Left lobe of liver (tissue), 2 donors: ENCODE measurements at regions not wholly inside any gene's neighbourhood (a gene's known extent, or its start where the extent isn't known, plus 50 kb on each side); places are given as distances from the start of the nearest gene placed in this dataset.
"Not testable (repeated sequence)": the region's sequence is repeated elsewhere in the genome, so short reads cannot be mapped to it uniquely, and the experiment has no call there.

ENCODE experiments used
- ATAC-seq: fragments of 200-7000 bp; cut with Tn5 transposase; one replicate; pipeline ENCODE4 v1.9.1; 2020; ENCODE audit warnings: mild to moderate bottlenecking, moderate library complexity
- DNase-seq: peaks from one replicate; pipeline ENCODE4 v3.0.0-alpha.2; 2020; ENCODE audit warnings: low spot score
- donor health status: DM: no; HTN: no; CAD: no; lungs with moderate emphysema.
- donor health status: DM: no; HTN: yes; CAD: no.

DNA sequence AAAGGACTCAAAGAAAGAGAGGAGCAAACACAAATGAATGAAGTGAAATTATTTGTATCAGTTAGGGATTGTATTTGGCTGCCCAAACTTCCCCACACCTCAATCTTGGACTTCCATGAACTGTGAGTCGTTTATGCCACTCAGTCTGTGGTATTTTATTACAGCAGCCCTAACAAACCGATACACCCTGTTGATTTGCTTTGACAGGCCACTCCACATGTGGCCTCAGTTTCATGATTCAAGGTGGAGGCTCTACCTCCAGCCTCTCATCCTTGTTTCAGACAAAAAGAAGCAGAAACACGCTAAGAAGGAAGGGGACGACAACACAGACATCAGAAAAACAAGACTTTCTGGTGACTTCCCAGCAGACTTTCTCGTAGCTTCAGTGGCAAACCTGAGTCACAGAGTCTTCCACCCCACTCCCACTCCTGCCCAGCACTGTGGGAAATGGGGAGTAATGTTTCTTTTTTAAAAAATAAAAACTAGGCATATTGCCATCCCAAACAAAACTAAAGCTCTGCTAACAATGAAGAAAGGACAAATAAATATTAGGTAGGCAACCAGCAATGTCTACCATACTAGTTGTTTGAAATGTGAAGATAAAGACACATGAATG lies 52.2 kb upstream of the ABCA1 start:
- ATAC-seq = no peak
- no peak for DNase-seq

GRCh38 chr9:104981543-104982129 lies 53.7 kb upstream of the ABCA1 start:
- DNase-seq (no peak), ATAC-seq (no peak)

DNA sequence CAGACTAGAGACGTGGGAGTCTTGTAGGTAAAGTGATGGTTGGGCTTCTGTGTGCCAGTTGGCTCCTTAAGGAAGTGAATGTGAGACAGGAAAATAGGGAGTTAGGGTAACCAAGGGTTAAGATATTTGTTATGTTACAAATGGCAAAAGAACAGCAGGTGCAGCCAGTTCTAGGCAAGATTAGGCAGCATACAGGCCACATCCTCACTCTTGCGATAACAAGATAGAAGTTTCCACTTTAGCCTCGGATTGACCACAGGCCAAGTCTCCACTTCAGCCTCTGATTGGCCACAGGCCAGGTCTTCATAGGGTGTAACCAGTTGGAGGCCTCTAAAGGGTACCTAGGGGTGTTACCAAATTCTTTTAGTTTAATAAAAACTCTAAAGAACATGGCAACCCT lies 54.6 kb upstream of the ABCA1 start:
- DNase-seq (no peak), ATAC-seq (no peak)

GRCh38 chr9:104983491-104983890 lies 55.5 kb upstream of the ABCA1 start:
- DNase-seq (no peak), ATAC-seq (no peak)

DNA sequence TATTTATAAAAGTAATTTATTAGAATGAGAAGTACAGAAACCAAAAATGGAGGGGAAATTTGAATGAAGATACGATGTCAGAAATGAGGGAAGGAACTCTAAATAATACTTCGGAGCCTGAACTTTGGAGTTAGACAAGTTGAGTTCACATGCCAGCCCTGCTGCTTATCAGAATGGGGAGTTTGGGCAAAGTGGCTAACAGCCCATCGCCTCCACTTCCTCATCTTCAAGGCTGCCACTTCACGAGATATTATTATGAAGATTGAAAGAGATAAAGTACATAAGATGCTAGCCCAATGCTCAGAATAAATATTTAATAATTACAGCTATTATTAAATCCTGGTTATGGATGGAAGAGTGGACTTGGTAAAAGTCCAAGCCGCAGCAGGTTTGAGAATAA lies 56.2 kb upstream of the ABCA1 start:
- DNase-seq (no peak), ATAC-seq (no peak)

DNA sequence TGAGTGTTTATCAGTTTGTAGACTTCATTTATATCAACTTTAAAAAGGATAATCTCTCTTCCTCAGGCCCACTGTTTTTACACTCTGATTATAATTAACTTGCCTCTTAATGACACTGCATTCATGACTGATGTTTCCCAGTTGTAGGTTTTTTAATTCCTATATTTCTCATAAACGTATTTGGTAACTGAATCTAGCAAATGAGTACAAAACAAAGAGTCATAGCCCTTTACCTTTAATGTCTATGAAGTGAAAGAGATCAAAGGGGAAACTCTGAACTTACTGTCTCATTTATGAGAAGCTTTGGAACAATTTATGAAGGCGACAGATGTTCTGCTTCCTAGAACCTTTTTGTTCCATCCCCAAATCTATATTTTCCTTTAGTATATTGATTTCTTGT lies 56.6 kb upstream of the ABCA1 start:
- no peak for ATAC-seq
- no peak for DNase-seq

DNA sequence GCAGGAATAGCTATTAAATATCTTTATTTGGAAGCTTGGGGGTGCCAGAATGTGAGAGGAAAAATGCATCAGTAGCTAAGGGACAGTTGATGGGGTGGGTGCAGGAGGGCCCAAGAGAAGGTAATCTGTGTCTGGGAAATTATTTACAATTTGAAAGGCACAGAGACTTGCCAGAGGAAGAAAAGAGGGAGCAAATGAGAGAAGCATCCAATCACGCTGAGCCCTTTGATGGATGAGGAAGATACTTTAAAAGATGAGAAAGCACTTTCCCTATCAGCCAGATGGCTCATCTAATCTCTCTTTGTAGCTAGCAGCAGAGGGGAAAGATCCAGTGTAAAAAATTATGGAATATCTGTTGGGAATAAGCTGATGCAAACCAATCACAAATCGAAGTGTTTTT lies 57.0 kb upstream of the ABCA1 start:
- ATAC-seq = no peak
- no peak for DNase-seq

GRCh38 chr9:104986096-104986495 lies 58.1 kb upstream of the ABCA1 start:
- no peak for ATAC-seq
- DNase-seq = no peak

DNA sequence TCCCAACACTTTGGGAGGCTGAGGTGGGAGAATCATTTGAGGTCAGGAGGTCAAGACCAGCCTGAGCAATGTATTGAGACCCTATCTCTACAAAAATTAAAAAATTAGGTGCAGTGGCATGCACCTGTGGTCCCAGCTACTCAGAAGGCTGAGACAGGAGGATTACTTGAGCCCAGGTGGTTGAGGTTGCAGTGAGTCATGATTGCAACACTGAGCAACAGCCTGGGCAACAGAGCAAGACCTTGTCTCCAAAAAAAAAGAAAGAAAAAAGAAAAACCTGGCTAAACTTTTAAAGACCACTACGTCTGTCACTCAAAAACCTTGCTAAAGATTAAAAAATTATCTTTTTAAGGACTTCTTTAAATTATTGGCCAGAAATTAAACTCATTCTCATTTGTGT lies 59.8 kb upstream of the ABCA1 start:
- DNase-seq = no peak
- ATAC-seq = no peak

GRCh38 chr9:104988539-104988938 lies 60.6 kb upstream of the ABCA1 start:
- ATAC-seq (no peak), DNase-seq (no peak)

DNA sequence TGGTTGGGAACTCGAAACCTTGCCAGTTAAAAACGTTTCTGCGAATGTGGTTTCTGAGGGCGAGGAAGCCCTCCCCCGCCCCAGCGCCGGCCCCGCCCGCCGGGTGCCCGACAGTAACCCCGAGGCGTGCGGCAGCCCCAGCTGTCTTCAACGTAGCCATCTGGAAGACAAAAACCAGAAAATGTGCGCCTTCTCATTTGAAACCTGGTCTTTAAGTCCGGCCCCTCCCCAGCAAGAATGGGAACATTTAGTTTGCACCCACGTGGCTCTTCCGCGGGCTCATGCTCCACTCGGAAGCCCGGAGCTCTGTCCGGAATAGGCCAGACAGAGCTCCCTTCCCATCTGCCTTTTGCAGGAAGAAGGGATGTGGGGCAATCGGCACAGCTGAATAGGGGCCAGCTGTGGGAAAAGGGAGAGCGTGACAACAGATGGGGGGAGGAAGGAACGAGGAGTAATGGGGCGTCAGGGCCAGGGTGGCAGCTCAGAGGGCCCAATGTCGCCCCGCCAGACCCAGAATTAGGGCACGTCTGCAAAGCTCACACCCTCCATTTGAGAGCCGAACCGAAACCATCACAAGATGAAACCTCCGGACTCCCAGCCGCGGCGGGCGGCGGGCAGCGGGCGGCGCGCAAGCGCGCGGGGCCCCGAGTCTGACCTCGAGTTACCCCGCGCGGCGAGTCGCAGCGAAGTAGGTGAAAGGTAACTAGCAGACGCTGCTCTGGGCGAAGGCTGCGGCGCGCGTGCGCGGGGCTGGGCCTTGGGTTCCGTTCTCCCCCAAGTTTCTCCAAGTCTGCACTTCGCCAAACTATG lies 63.4 kb upstream of the ABCA1 start:
- ATAC-seq = peak; percentile 93

DNA sequence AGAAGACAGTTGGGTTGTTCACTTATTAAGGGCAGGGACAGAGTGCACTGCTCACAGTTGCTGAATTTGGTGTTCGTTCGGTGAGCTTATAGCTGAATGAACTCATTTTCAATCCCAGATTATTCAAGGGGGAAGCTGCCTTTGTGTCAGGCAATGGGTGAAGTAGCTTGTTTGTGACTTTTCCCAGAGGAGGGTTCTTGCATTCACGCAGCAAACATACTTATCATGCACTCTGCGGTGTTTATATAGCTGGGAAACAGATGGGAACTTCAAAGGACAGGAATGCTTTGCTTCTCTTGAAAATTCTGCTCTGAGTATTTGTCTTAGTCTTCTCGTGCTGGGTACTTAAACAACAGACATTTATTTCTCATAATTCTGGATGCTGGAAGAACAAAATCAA lies 64.7 kb upstream of the ABCA1 start:
- ATAC-seq (no peak), DNase-seq (no peak)

More for the DNA sequence above, 63.4 kb upstream of the ABCA1 start:
- peak; percentile 94 for DNase-seq

DNA sequence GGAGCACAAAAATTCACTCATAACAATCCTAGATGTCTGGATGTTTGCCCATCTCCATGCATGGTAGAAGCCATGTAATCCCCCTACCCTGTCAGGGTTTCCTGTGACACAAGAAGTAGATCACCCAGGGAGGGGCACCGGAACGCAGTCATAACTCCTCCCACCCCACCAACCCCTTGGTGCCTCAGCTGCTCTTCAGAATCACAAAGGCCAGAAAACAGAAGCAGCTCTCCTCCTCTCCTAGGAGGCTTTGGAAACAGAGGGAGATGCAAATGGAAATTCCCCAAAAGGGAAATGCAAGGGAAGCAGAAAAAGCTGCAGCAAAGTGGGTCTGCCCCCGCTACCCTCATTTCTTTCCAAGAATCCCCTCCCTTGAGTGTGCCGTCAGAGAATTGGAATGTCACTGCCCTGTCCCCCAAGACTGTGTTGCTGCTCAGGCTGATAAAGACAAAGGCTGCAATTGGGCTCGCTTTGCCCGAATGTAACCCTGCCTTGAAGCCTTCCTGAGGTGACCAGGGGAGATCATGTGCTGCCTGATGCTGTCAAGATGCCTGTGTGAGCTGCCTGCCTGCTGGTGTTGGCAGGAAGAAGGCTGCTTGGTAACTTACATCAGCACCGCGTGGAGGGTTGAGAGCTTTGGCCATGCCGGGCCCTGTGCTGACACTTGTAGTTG lies 65.5 kb upstream of the ABCA1 start:
- ATAC-seq = peak; percentile 15

DNA sequence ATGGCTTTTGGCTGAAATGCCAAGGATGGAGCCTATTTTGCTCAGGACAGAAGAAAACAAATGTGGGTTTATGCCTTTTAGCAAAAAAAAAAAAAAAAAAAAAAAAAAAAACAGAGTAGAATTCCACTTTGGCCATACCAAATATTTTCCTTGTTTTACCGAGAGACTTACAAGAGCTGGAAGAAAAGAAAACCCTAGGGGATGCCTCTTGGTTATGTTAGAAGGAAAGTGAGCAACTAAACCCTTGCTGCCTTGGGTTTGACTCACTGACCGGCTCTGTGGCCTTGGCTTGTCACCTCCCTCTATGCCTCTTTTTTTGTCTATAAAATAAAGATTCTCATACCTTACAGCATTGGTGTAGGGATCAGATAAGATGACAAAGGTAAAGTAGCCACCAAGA lies 69.6 kb upstream of the ABCA1 start:
- DNase-seq = no peak
- ATAC-seq = no peak

More for the DNA sequence above, 65.5 kb upstream of the ABCA1 start:
- peak; percentile 53 for DNase-seq

DNA sequence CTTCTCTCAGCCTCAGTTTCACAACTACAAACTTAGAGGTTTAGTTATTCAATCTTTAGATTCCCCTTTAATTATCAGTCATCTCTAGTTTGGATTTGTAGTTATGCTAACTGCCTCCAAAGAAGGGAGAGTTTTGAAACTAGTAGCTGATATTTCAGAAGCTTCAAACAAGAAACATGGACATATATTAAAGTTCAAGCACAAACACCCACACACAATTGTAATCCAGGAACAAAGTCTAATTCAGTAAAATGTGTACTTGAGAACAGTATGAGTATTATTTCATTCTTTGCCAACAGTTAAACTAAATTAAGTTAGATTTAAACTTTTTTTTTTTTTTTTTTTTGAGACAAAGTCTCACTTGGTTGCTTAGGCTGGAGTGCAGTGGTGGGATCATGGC lies 71.2 kb upstream of the ABCA1 start:
- no peak for DNase-seq
- no peak for ATAC-seq

- not testable (repeated sequence) for DNase-seq, ATAC-seq
Observed at GRCh38 chr9:105000529-105000928, 72.6 kb upstream of the ABCA1 start.

DNA sequence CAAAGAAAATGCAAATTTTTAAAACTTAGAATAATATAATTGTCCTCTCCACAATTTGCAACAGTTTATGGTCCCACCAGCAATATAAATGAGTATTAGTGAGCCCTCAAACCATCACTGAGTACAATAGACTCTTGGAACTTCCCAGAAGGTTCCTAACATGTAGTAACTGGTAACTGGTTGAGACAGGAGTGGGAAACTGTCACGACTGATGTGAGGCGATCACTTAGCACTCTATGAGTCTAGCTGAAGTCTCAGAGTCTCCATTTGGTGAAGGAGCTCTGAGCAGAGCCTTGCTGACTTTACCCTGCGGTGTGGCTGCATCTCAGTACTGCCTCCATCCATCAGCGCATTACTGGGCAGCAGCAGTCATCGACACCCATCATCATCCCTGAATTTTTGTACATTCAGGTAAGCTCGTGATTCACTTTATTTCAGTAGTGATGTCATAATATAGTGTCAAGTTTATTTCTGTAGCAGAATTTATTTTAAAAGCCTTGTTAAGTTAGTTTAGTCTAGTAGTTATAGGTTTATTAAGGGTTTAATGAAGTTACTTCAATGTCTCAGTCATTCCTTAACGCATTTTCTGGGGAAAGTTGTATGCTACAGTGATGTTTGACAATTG lies 76.6 kb upstream of the ABCA1 start:
- no peak for ATAC-seq
- DNase-seq = no peak

DNA sequence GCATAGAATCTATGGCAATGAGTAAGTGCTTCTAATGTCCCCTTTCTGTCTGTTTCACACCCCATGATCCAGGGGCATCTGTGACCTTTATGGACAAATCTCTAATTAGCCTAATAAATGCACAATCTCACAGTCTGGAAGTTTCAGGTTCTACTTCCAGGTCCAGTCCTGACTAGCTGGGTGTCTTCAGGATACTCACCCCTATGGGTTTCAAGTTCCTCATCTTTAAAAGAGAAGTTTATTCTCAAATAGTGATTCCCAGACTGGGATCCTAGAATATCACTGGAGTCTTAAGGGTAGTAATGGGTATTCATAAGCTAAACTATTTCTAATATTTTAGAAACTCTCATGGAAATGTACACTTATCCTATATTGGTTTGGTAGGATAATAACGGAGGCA lies 77.2 kb upstream of the ABCA1 start:
- DNase-seq (no peak), ATAC-seq (no peak)

- ATAC-seq (no peak), DNase-seq (no peak)
Observed at GRCh38 chr9:105006514-105006913, 78.6 kb upstream of the ABCA1 start.

GRCh38 chr9:105007143-105007542 lies 79.2 kb upstream of the ABCA1 start:
- peak; percentile 31 for ATAC-seq
- DNase-seq = no peak

- not testable (repeated sequence) for ATAC-seq, DNase-seq
Observed at GRCh38 chr9:105010089-105010488, 82.1 kb upstream of the ABCA1 start.
